Posterior vena cava (tissue), 2 donors: ENCODE measurements at regions not wholly inside any gene's neighbourhood (a gene's known extent, or its start where the extent isn't known, plus 50 kb on each side); places are given as distances from the start of the nearest gene placed in this dataset.

Experiments
- DNase-seq: peaks from one replicate; pipeline ENCODE4 v3.0.0-alpha.2; 2020; ENCODE audit warnings: low spot score
- intact Hi-C, 2 donors: fragments of 100-400 bp; cut with DNase I; formaldehyde crosslinking; loops; one replicate each; pipeline versions ENCODE4 v1.14.1 to v1.14.2; 2022 to 2023
- donor health status: DM: yes; HTN: yes; CAD: no.
- donor health status: DM: yes; HTN: yes; CAD: no.

- intact Hi-C loops = loop anchor here in 1 of 2 donors (10.0 kb wide), 2 partner anchors 128 to 792 kb away; no protein-coding TSS in a partner anchor
- DNase-seq = peak; percentile 80
Observed at GRCh38 chr22:23522623-23523251, 57.4 kb downstream of the IGLL1 start.

GRCh38 chr22:23521441-23522113 lies 58.5 kb downstream of the IGLL1 start:
- intact Hi-C loops = loop anchor here in 1 of 2 donors (10.0 kb wide), 2 partner anchors 127 to 793 kb away; no protein-coding TSS in a partner anchor

GRCh38 chr22:23520863-23521440 lies 59.1 kb downstream of the IGLL1 start:
- DNase-seq = no peak
- intact Hi-C loops = loop anchor here in 1 of 2 donors (10.0 kb wide), 2 partner anchors 126 to 794 kb away; no protein-coding TSS in a partner anchor

More at GRCh38 chr22:23521441-23522113, 58.5 kb downstream of the IGLL1 start:
- peak; percentile 96 for DNase-seq

- DNase-seq = no peak
- intact Hi-C loops = loop anchor here in 1 of 2 donors (10.0 kb wide), 2 partner anchors 125 to 795 kb away; no protein-coding TSS in a partner anchor
Observed at GRCh38 chr22:23519442-23520157, 60.5 kb downstream of the IGLL1 start.

GRCh38 chr22:23518376-23519187 lies 61.5 kb downstream of the IGLL1 start:
- DNase-seq = no peak

GRCh38 chr22:23517804-23518375 lies 62.2 kb downstream of the IGLL1 start:
- DNase-seq = no peak
- intact Hi-C loops = no loop called here

More at GRCh38 chr22:23518376-23519187, 61.5 kb downstream of the IGLL1 start:
- intact Hi-C loops = no loop called here

- intact Hi-C loops = no loop called here
- no peak for DNase-seq
Observed at GRCh38 chr22:23516304-23516703, 63.8 kb downstream of the IGLL1 start.

GRCh38 chr22:23514322-23515038 lies 65.6 kb downstream of the IGLL1 start:
- intact Hi-C loops = no loop called here
- no peak for DNase-seq

GRCh38 chr22:23513705-23514104 lies 66.4 kb downstream of the IGLL1 start:
- intact Hi-C loops = no loop called here
- DNase-seq = no peak

GRCh38 chr22:23513133-23513532 lies 67.0 kb downstream of the IGLL1 start:
- no peak for DNase-seq
- intact Hi-C loops = no loop called here

GRCh38 chr22:23512721-23513120 lies 67.4 kb downstream of the IGLL1 start:
- intact Hi-C loops = no loop called here
- DNase-seq = no peak

GRCh38 chr22:23512348-23512705 lies 67.8 kb downstream of the IGLL1 start:
- intact Hi-C loops = no loop called here
- no peak for DNase-seq

GRCh38 chr22:23511627-23512347 lies 68.3 kb downstream of the IGLL1 start:
- intact Hi-C loops = no loop called here
- no peak for DNase-seq

GRCh38 chr22:23509571-23510302 lies 70.4 kb downstream of the IGLL1 start:
- intact Hi-C loops = loop anchor here in 1 of 2 donors (5.0 kb wide), 1 partner anchor 362 kb away; the partner anchor contains the start of gene RAB36
- no peak for DNase-seq

- intact Hi-C loops = no loop called here
- peak; percentile 60 for DNase-seq
Observed at GRCh38 chr22:23504516-23504915, 75.6 kb downstream of the IGLL1 start.

- intact Hi-C loops = no loop called here
- DNase-seq = peak; percentile 71
Observed at GRCh38 chr22:23503736-23504440, 76.2 kb downstream of the IGLL1 start.
